HEK293 (cell line): ENCODE measurements at regions not wholly inside any gene's neighbourhood (a gene's known extent, or its start where the extent isn't known, plus 50 kb on each side); places are given as distances from the start of the nearest gene placed in this dataset.
A peak's percentile ranks its signal among the peaks of the same experiment; 100 is the strongest.

Source experiments
- CTCF ChIA-PET: fragments of 350-600 bp; formaldehyde crosslinking; extraction: SDS; loops from one replicate; lab custom pipeline; 2021; ENCODE audit warnings: antibody characterized with exemption; lab: Yijun Ruan, JAX
- POLR2A ChIA-PET: fragments of 300-600 bp; formaldehyde crosslinking; extraction: SDS; loops from one replicate; lab custom pipeline; 2020; ENCODE audit warnings: antibody characterized with exemption, inconsistent platforms; lab: Yijun Ruan, JAX
- H3K27ac ChIP-seq: fragments of 200-500 bp; sonication (Bioruptor generic); 2 replicates; pipeline ENCODE4 v1.5.1; 2014; ENCODE audit warnings: low read depth, low read length, control low read depth, inconsistent platforms; ENCODE audit errors: extremely low read depth
- H3K36me3 ChIP-seq, 2 experiments: fragments of 200-500 bp in 1 of 2; sonication (Bioruptor generic) in 1 of 2; 1 replicate in 1 of 2; 2 replicates in 1 of 2; pipeline ENCODE4 v1.5.1; 2014 to 2017; ENCODE audit warnings: inconsistent platforms in 2 of 2, low read length in 2 of 2; ENCODE audit not compliant: control insufficient read depth in 2 of 2, insufficient read depth in 1 of 2
- H3K4me1 ChIP-seq: fragments of 200-500 bp; sonication (Bioruptor generic); 2 replicates; pipeline ENCODE4 v1.5.1; 2014; ENCODE audit warnings: mild to moderate bottlenecking, low read length, inconsistent platforms; ENCODE audit not compliant: control insufficient read depth, insufficient read depth
- H3K4me3 ChIP-seq: 2 replicates; pipeline ENCODE4 v1.5.1; 2011; ENCODE audit warnings: low read depth, mild to moderate bottlenecking, control low read depth, low read length, moderate library complexity
- H3K9me3 ChIP-seq: fragments of 200-500 bp; sonication (Bioruptor generic); 2 replicates; pipeline ENCODE4 v1.5.1; 2014; ENCODE audit warnings: low read depth, low read length, inconsistent platforms; ENCODE audit not compliant: control insufficient read depth, insufficient read depth
- GLIS1 ChIP-seq: fragments of 450-650 bp; formaldehyde crosslinking; IDR thresholded peaks from 2 replicates; pipeline ENCODE4 v1.5.1; 2016; ENCODE audit warnings: missing biosample characterization, missing genetic modification characterization
- KLF1 ChIP-seq: fragments of 450-650 bp; formaldehyde crosslinking; IDR thresholded peaks from 2 replicates; pipeline ENCODE4 v1.5.1; 2016; ENCODE audit warnings: missing biosample characterization, missing genetic modification characterization
- KLF16 ChIP-seq: fragments of 450-650 bp; formaldehyde crosslinking; IDR thresholded peaks from 2 replicates; pipeline ENCODE4 v1.5.1; 2017; ENCODE audit warnings: missing biosample characterization, missing genetic modification characterization
- KLF17 ChIP-seq: fragments of 450-650 bp; formaldehyde crosslinking; IDR thresholded peaks from 2 replicates; pipeline ENCODE4 v1.5.1; 2016; ENCODE audit warnings: missing biosample characterization, missing genetic modification characterization
- KLF7 ChIP-seq: fragments of 450-650 bp; formaldehyde crosslinking; IDR thresholded peaks from 2 replicates; pipeline ENCODE4 v1.5.1; 2016; ENCODE audit warnings: missing biosample characterization, missing genetic modification characterization, borderline replicate concordance
- KLF8 ChIP-seq: fragments of 450-650 bp; formaldehyde crosslinking; IDR thresholded peaks from 2 replicates; pipeline ENCODE4 v1.5.1; 2016; ENCODE audit warnings: missing biosample characterization, missing genetic modification characterization
- ZBTB7A ChIP-seq: fragments of 450-650 bp; formaldehyde crosslinking; IDR thresholded peaks from 2 replicates; pipeline ENCODE4 v1.5.1; 2016; ENCODE audit warnings: low read depth, missing biosample characterization, missing genetic modification characterization
- ZEB2 ChIP-seq: fragments of 450-650 bp; formaldehyde crosslinking; IDR thresholded peaks from 2 replicates; pipeline ENCODE4 v1.5.1; 2016; ENCODE audit warnings: missing biosample characterization, missing genetic modification characterization
- ZFP37 ChIP-seq: fragments of 450-650 bp; formaldehyde crosslinking; IDR thresholded peaks from 2 replicates; pipeline ENCODE4 v1.5.1; 2016; ENCODE audit warnings: missing biosample characterization, missing genetic modification characterization
- ZIC2 ChIP-seq: fragments of 450-650 bp; formaldehyde crosslinking; IDR thresholded peaks from 2 replicates; pipeline ENCODE4 v1.5.1; 2016; ENCODE audit warnings: missing biosample characterization, missing genetic modification characterization
- ZNF114 ChIP-seq: fragments of 450-650 bp; formaldehyde crosslinking; IDR thresholded peaks from 2 replicates; pipeline ENCODE4 v1.5.0; 2017; ENCODE audit warnings: missing biosample characterization, missing genetic modification characterization
- ZNF138 ChIP-seq: fragments of 450-650 bp; formaldehyde crosslinking; IDR thresholded peaks from 2 replicates; pipeline ENCODE4 v1.5.1; 2016; ENCODE audit warnings: missing biosample characterization, missing genetic modification characterization, borderline replicate concordance
- ZNF155 ChIP-seq: fragments of 450-650 bp; formaldehyde crosslinking; IDR thresholded peaks from 2 replicates; pipeline ENCODE4 v1.5.1; 2016; ENCODE audit warnings: missing biosample characterization, missing genetic modification characterization
- ZNF19 ChIP-seq: fragments of 450-650 bp; formaldehyde crosslinking; IDR thresholded peaks from 2 replicates; pipeline ENCODE4; 2016; ENCODE audit warnings: missing biosample characterization, missing genetic modification characterization, low read depth
- ZNF248 ChIP-seq: fragments of 450-650 bp; formaldehyde crosslinking; IDR thresholded peaks from 2 replicates; pipeline ENCODE4 v1.5.1; 2017; ENCODE audit warnings: missing biosample characterization, missing genetic modification characterization
- ZNF266 ChIP-seq: fragments of 450-650 bp; formaldehyde crosslinking; IDR thresholded peaks from 2 replicates; pipeline ENCODE4 v1.5.1; 2016; ENCODE audit warnings: missing biosample characterization, missing genetic modification characterization, low read depth
- ZNF324 ChIP-seq: fragments of 450-650 bp; formaldehyde crosslinking; IDR thresholded peaks from 2 replicates; pipeline ENCODE4 v1.5.1; 2016; ENCODE audit warnings: missing biosample characterization, missing genetic modification characterization
- ZNF366 ChIP-seq: fragments of 450-650 bp; formaldehyde crosslinking; conservative IDR thresholded peaks from 2 replicates; pipeline ENCODE4 v1.5.1; 2016; ENCODE audit warnings: missing biosample characterization, missing genetic modification characterization
- ZNF514 ChIP-seq: fragments of 450-650 bp; formaldehyde crosslinking; IDR thresholded peaks from 2 replicates; pipeline ENCODE4 v1.5.1; 2016; ENCODE audit warnings: missing biosample characterization, missing genetic modification characterization
- ZNF544 ChIP-seq: fragments of 450-650 bp; formaldehyde crosslinking; IDR thresholded peaks from 2 replicates; pipeline ENCODE4 v1.5.0; 2017; ENCODE audit warnings: missing biosample characterization, missing genetic modification characterization
- ZNF600 ChIP-seq: fragments of 450-650 bp; formaldehyde crosslinking; IDR thresholded peaks from 2 replicates; pipeline ENCODE4 v1.5.1; 2016; ENCODE audit warnings: missing biosample characterization, missing genetic modification characterization
- ZNF677 ChIP-seq: fragments of 450-650 bp; IDR thresholded peaks from 2 replicates; pipeline ENCODE4 v1.5.0; 2018; ENCODE audit warnings: missing biosample characterization, mild to moderate bottlenecking, missing genetic modification characterization, moderate library complexity
- ZNF785 ChIP-seq: fragments of 450-650 bp; formaldehyde crosslinking; IDR thresholded peaks from 2 replicates; pipeline ENCODE4 v1.5.1; 2016; ENCODE audit warnings: missing biosample characterization, missing genetic modification characterization
- ZSCAN16 ChIP-seq: fragments of 450-650 bp; formaldehyde crosslinking; IDR thresholded peaks from 2 replicates; pipeline ENCODE4 v1.5.1; 2016; ENCODE audit warnings: missing biosample characterization, missing genetic modification characterization
- ZSCAN18 ChIP-seq: fragments of 450-650 bp; formaldehyde crosslinking; IDR thresholded peaks from 2 replicates; pipeline ENCODE4 v1.5.1; 2016; ENCODE audit warnings: missing biosample characterization, missing genetic modification characterization
- ZSCAN30 ChIP-seq: fragments of 450-650 bp; IDR thresholded peaks from 2 replicates; pipeline ENCODE4 v1.5.1; 2018; ENCODE audit warnings: missing biosample characterization, mild to moderate bottlenecking, missing genetic modification characterization, moderate library complexity
- ZXDB ChIP-seq: fragments of 450-650 bp; formaldehyde crosslinking; IDR thresholded peaks from 2 replicates; pipeline ENCODE4 v1.5.1; 2016; ENCODE audit warnings: missing biosample characterization, missing genetic modification characterization

- ChIA-PET CTCF (interaction anchor here (0.7 kb wide), 1 partner anchor 1615 kb away, joined by 3 read pairs; no protein-coding TSS in a partner anchor), POLR2A (interaction anchor here (0.6 kb wide), 1 partner anchor 88 kb away, joined by 3 read pairs; no protein-coding TSS in a partner anchor)
- H3K4me3 ChIP-seq: no peak overlapping the region
- H3K9me3 ChIP-seq: no peaks in the 10 kb centered on the region
- H3K27ac ChIP-seq: no peak overlapping the region
- H3K36me3 ChIP-seq: no peaks in the 10 kb centered on the region
- no peak for TF ChIP-seq KLF7 (tag by site-specific recombination)
- peak; percentile 38; the same call in 1 of the 2 replicates for TF ChIP-seq KLF1 (tag by site-specific recombination)
- TF ChIP-seq, all 188 proteins: peak for 1
- no peaks in the 10 kb centered on the region for H3K4me1 ChIP-seq
Observed at GRCh38 chr20:48384147-48384818, 443.5 kb downstream of the PREX1 start.

- no peaks in the 10 kb centered on the region for H3K36me3 ChIP-seq
- ChIA-PET POLR2A (no interaction called here), CTCF (interaction anchor here (0.7 kb wide), 1 partner anchor 1614 kb away, joined by 3 read pairs; no protein-coding TSS in a partner anchor)
- H3K9me3 ChIP-seq: no peaks in the 10 kb centered on the region
- TF ChIP-seq KLF1 (tag by site-specific recombination) (no peak), ZNF600 (no peak), KLF16 (no peak), ZNF677 (tag by site-specific recombination) (no peak), ZIC2 (tag by site-specific recombination) (no peak), ZNF785 (tag by site-specific recombination) (no peak), ZEB2 (no peak), ZNF514 (no peak), ZNF19 (tag by site-specific recombination) (no peak), ZFP37 (tag by site-specific recombination) (no peak), KLF8 (tag by site-specific recombination) (no peak), ZNF324 (tag by site-specific recombination) (no peak), ZNF138 (tag by site-specific recombination) (no peak), ZXDB (tag by site-specific recombination) (no peak), ZNF544 (tag by site-specific recombination) (no peak), ZNF155 (no peak), ZSCAN30 (no peak), ZNF114 (tag by site-specific recombination) (no peak)
- no peak overlapping the region for H3K27ac ChIP-seq
- no peak overlapping the region for H3K4me3 ChIP-seq
- no peaks in the 10 kb centered on the region for H3K4me1 ChIP-seq
Observed at GRCh38 chr20:48383252-48383651, 444.5 kb downstream of the PREX1 start.

- no peaks in the 10 kb centered on the region for H3K9me3 ChIP-seq
- TF ChIP-seq ZNF266 (tag by site-specific recombination) (no peak), GLIS1 (no peak), ZBTB7A (no peak), ZSCAN18 (tag by site-specific recombination) (no peak), ZNF324 (tag by site-specific recombination) (no peak), ZNF248 (tag by site-specific recombination) (no peak), ZSCAN16 (no peak), KLF17 (no peak), ZNF366 (tag by site-specific recombination) (no peak)
- ChIA-PET CTCF (no interaction called here), POLR2A (no interaction called here)
- H3K27ac ChIP-seq: no peak overlapping the region
- no peaks in the 10 kb centered on the region for H3K36me3 ChIP-seq
- no peak overlapping the region for H3K4me3 ChIP-seq
- no peaks in the 10 kb centered on the region for H3K4me1 ChIP-seq
Observed at GRCh38 chr20:48382304-48382703, 445.5 kb downstream of the PREX1 start.
